ENCODE measurements at regions not wholly inside any gene's neighbourhood (a gene's known extent, or its start where the extent isn't known, plus 50 kb on each side); places are given as distances from the start of the nearest gene placed in this dataset.

- H3K27ac ChIP-seq, result no peak overlapping the region
- TF ChIP-seq ZFX (IDR thresholded peaks at IDR 0.05) (no peak), CTCF (conservative IDR thresholded peaks at IDR 0.05) (no peak)
These were observed 352.6 kb downstream of the THBS2 start for GRCh38 chr6:168901076-168901475.

- H3K27ac ChIP-seq, result no peak overlapping the region; the same call in 1 of the 2 replicates
- no peak for TF ChIP-seq ZFX (IDR thresholded peaks at IDR 0.05)
- no peak for TF ChIP-seq CTCF (conservative IDR thresholded peaks at IDR 0.05)
These were observed 357.3 kb downstream of the THBS2 start for GRCh38 chr6:168896321-168896720.

- H3K27ac ChIP-seq, result peak overlapping the region; percentile 49
- TF ChIP-seq ZFX (IDR thresholded peaks at IDR 0.05), result no peak
- peak; percentile 91 for TF ChIP-seq CTCF (conservative IDR thresholded peaks at IDR 0.05)
These were observed 358.4 kb downstream of the THBS2 start for GRCh38 chr6:168895102-168895812.

- TF ChIP-seq CTCF (conservative IDR thresholded peaks at IDR 0.05), result no peak
- no peak for TF ChIP-seq ZFX (IDR thresholded peaks at IDR 0.05)
- H3K27ac ChIP-seq, result no peak overlapping the region
These were observed 361.6 kb downstream of the THBS2 start for GRCh38 chr6:168892031-168892430.

GRCh38 chr6:168890981-168891365 lies 362.7 kb downstream of the THBS2 start:
- TF ChIP-seq CTCF (conservative IDR thresholded peaks at IDR 0.05) (no peak), ZFX (IDR thresholded peaks at IDR 0.05) (no peak)
- H3K27ac ChIP-seq, result no peak overlapping the region

GRCh38 chr6:168890306-168890980 lies 363.2 kb downstream of the THBS2 start:
- no peak for TF ChIP-seq ZFX (IDR thresholded peaks at IDR 0.05)
- TF ChIP-seq CTCF (conservative IDR thresholded peaks at IDR 0.05), result no peak
- H3K27ac ChIP-seq, result no peak overlapping the region

GRCh38 chr6:168888786-168889345 lies 364.8 kb downstream of the THBS2 start:
- TF ChIP-seq ZFX (IDR thresholded peaks at IDR 0.05), result no peak
- H3K27ac ChIP-seq, result no peak overlapping the region
